ENCODE measurements at regions not wholly inside any gene's neighbourhood (a gene's known extent, or its start where the extent isn't known, plus 50 kb on each side); places are given as distances from the start of the nearest gene placed in this dataset.
A peak's percentile ranks its signal among the peaks of the same experiment; 100 is the strongest.

GRCh38 chr3:55337641-55338180 lies 149.4 kb downstream of the WNT5A start:
- Mint-ChIP-seq H3K4me1 (ENCODE audit: low read depth) (no peaks in the 10 kb centered on the region), H3K9me3 (no peaks in the 10 kb centered on the region), H3K4me3 (no peak overlapping the region), H3K27ac (no peak overlapping the region), H3K36me3 (ENCODE audit: low read depth) (no peaks in the 10 kb centered on the region), H3K27me3 (ENCODE audit: low read depth) (peaks cover 4% of the 10 kb centered on the region)
- intact Hi-C loops (cut with micrococcal nuclease) = no loop called here
- DNase-seq = no peak
- CTCF ChIA-PET = interaction anchor here (0.6 kb wide), 1 partner anchor 565 kb away, joined by 3 read pairs; no protein-coding TSS in a partner anchor

DNA sequence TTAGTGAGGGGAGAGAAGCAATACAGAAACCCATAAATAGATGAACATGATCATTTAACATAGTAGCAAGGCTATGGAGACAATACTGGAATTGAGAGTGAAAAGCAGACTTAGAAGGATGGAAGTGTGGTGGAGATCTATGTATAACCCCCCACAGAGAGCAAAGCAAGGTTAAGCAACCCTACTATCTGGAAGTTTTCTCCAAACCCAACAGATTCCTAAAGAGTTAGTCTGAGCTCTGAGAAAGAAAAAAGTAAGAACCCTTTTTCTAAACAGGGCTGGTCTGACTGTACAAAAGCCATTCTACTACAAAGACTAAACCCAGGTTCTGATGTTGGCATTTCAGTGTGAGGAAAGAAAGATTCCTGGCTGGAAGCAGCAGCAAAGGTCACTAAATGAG lies 153.2 kb downstream of the WNT5A start:
- intact Hi-C loops (cut with micrococcal nuclease) = no loop called here
- peaks cover 3% of the 10 kb centered on the region for H3K9me3 Mint-ChIP-seq
- CTCF ChIA-PET = no interaction called here
- no peak for DNase-seq
- no peaks in the 10 kb centered on the region for H3K4me1 Mint-ChIP-seq (ENCODE audit: low read depth)
- no peak overlapping the region for H3K4me3 Mint-ChIP-seq
- H3K27ac Mint-ChIP-seq = no peak overlapping the region
- H3K36me3 Mint-ChIP-seq (ENCODE audit: low read depth) = no peaks in the 10 kb centered on the region
- peaks cover 4% of the 10 kb centered on the region for H3K27me3 Mint-ChIP-seq (ENCODE audit: low read depth)

DNA sequence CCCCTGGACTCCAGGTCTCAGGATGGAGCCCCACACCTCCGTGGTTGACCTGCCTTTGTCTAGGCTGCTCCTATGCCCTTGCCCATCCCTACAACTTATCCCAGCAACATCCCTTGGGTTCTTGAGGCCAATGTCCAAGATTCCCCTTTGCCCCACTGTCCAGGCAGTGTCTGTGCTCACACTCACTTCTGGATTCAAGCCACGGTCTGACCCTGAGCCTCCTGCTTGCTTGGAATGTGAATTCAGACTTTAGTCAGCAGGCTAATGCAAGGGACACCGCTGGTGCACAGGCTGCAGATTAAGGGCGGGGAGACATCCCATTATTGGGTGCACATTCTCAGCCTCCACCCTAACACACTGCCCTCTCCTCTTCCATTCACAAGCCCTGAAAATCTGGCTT lies 154.1 kb downstream of the WNT5A start:
- Mint-ChIP-seq H3K36me3 (ENCODE audit: low read depth) (no peaks in the 10 kb centered on the region), H3K4me3 (no peak overlapping the region), H3K27me3 (ENCODE audit: low read depth) (peaks cover 4% of the 10 kb centered on the region), H3K4me1 (ENCODE audit: low read depth) (no peaks in the 10 kb centered on the region), H3K9me3 (peaks cover 3% of the 10 kb centered on the region), H3K27ac (no peak overlapping the region)
- CTCF ChIA-PET = no interaction called here
- DNase-seq = no peak
- intact Hi-C loops (cut with micrococcal nuclease) = no loop called here

DNA sequence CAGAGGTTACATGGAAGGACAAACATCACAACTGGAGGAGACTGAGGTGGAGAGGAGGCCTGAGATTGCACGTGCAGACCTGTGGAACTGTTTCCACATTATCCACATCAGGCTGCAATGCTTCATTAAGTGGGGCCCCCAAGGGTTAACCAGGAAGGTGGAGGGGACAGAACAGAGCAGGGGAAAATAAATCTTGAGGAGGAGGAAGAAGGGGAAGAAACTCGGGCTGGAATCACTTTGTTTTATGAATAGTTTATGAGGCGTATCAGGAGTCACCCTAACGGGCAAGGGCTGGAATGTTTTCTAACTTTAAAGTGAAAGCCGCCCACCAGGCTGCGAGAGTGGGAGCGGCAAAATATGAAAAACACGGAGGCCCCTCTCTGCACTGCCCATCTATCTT lies 154.9 kb downstream of the WNT5A start:
- no peaks in the 10 kb centered on the region for H3K36me3 Mint-ChIP-seq (ENCODE audit: low read depth)
- no peaks in the 10 kb centered on the region for H3K4me1 Mint-ChIP-seq (ENCODE audit: low read depth)
- no peak overlapping the region for H3K4me3 Mint-ChIP-seq
- CTCF ChIA-PET = no interaction called here
- H3K9me3 Mint-ChIP-seq = peaks cover 3% of the 10 kb centered on the region
- no peak for DNase-seq
- H3K27me3 Mint-ChIP-seq (ENCODE audit: low read depth) = peaks cover 4% of the 10 kb centered on the region
- intact Hi-C loops (cut with micrococcal nuclease) = no loop called here
- no peak overlapping the region for H3K27ac Mint-ChIP-seq

GRCh38 chr3:55331524-55331923 lies 155.6 kb downstream of the WNT5A start:
- H3K36me3 Mint-ChIP-seq (ENCODE audit: low read depth) = no peaks in the 10 kb centered on the region
- intact Hi-C loops (cut with micrococcal nuclease) = no loop called here
- peaks cover 4% of the 10 kb centered on the region for H3K27me3 Mint-ChIP-seq (ENCODE audit: low read depth)

DNA sequence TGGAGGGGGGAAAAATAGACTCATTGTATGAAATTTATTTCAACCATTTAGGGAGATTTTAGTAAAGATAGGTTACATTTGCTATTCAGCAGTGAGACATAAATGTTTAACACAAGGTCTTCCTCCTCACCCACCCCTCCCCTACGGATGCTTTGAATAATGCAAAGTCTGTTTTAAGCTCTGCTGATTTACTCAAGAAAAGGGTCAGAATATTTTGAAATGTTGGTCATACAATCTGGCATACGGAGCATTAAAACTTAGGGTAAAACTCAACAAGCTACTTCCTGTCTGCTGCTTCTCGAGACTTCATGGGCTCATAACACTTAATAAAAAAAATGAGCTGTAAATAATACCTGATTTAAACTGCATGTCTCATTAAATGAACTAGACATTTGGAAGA lies 156.3 kb downstream of the WNT5A start:
- CTCF ChIA-PET = no interaction called here

More at GRCh38 chr3:55331524-55331923, 155.6 kb downstream of the WNT5A start:
- no peak for DNase-seq
- no peaks in the 10 kb centered on the region for H3K4me1 Mint-ChIP-seq (ENCODE audit: low read depth)
- CTCF ChIA-PET = no interaction called here
- no peak overlapping the region for H3K4me3 Mint-ChIP-seq
- H3K27ac Mint-ChIP-seq = no peak overlapping the region
- peaks cover 3% of the 10 kb centered on the region for H3K9me3 Mint-ChIP-seq

DNA sequence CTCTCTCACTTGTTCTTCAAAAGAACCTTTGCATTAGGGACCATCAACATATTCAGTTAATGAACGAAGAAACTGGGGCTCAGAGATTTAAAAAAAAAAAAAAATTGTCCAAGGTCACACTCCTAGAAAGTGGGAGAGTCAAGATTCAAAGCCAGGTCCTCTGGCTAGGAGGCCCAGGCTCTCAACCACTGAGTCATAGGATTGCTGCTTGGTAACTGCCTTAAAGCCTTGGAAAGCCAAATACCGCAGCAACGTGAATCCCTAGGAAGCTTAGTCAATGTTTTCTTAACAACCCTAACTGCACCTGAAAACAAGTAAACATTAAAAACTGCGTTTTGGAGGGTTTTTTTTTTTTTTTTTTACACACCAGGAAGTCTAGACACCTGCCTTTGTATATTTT lies 156.8 kb downstream of the WNT5A start:
- Mint-ChIP-seq H3K27me3 (ENCODE audit: low read depth) (peaks cover 4% of the 10 kb centered on the region), H3K4me1 (ENCODE audit: low read depth) (no peaks in the 10 kb centered on the region), H3K27ac (no peak overlapping the region), H3K36me3 (ENCODE audit: low read depth) (no peaks in the 10 kb centered on the region), H3K9me3 (peaks cover 3% of the 10 kb centered on the region), H3K4me3 (no peak overlapping the region)
- CTCF ChIA-PET = no interaction called here
- intact Hi-C loops (cut with micrococcal nuclease) = no loop called here
- no peak for DNase-seq

More for the DNA sequence above, 156.3 kb downstream of the WNT5A start:
- H3K4me1 Mint-ChIP-seq (ENCODE audit: low read depth) = no peaks in the 10 kb centered on the region
- peaks cover 4% of the 10 kb centered on the region for H3K27me3 Mint-ChIP-seq (ENCODE audit: low read depth)
- H3K9me3 Mint-ChIP-seq = peaks cover 3% of the 10 kb centered on the region
- no peaks in the 10 kb centered on the region for H3K36me3 Mint-ChIP-seq (ENCODE audit: low read depth)
- intact Hi-C loops (cut with micrococcal nuclease) = no loop called here
- DNase-seq = no peak
- H3K27ac Mint-ChIP-seq = no peak overlapping the region
- no peak overlapping the region for H3K4me3 Mint-ChIP-seq

DNA sequence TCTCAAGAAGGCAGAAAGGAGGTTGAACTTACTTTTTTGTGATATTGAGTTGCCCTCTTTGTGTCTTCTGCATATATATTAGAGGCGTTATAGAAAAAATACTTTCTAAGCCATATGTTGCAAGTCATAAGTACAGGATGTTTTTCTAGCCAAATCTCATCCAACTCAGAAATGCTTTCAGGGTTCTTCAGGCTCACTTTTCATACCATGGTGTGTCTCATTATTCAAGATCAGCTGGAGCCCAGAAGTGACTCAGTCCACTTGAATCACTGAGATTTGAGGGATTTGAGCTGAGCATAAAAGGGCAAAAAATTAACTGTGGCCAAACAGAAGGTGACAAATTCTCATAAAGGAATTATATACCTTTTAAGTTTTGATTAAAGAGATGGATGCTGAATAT lies 157.3 kb downstream of the WNT5A start:
- Mint-ChIP-seq H3K36me3 (ENCODE audit: low read depth) (no peaks in the 10 kb centered on the region), H3K27me3 (ENCODE audit: low read depth) (peaks cover 4% of the 10 kb centered on the region), H3K4me3 (no peak overlapping the region), H3K4me1 (ENCODE audit: low read depth) (no peaks in the 10 kb centered on the region), H3K9me3 (peaks cover 3% of the 10 kb centered on the region), H3K27ac (peak overlapping the region; percentile 47)
- CTCF ChIA-PET = no interaction called here
- DNase-seq = no peak
- intact Hi-C loops (cut with micrococcal nuclease) = no loop called here

- H3K36me3 Mint-ChIP-seq (ENCODE audit: low read depth) = no peaks in the 10 kb centered on the region
- H3K27me3 Mint-ChIP-seq (ENCODE audit: low read depth) = no peaks in the 10 kb centered on the region
Measured at GRCh38 chr3:55327131-55327920, 159.8 kb downstream of the WNT5A start.

DNA sequence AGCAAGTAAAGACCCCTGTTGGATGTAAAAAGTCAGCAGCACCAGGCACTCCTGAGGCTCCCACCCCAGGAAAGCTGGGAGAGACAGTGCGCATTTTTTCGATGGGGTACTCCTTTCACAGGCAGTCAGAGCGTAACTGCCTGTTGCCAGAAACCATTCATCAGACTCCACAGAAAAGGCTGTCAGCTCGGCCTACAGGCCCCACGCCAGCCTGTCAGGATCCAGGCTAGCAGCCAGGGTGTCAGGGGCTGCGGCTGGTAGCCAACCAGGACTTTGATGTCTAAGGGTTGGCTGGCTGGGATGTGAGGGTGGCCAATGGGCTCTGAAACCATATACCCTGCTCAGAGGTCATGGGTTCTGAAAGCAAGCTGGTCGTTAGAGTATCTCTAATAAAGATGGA lies 164.5 kb downstream of the WNT5A start:
- CTCF ChIA-PET = no interaction called here
- no peak overlapping the region for H3K4me3 Mint-ChIP-seq
- no peak for DNase-seq
- H3K27ac Mint-ChIP-seq = no peak overlapping the region
- no peaks in the 10 kb centered on the region for H3K27me3 Mint-ChIP-seq (ENCODE audit: low read depth)
- H3K9me3 Mint-ChIP-seq = peaks cover 2% of the 10 kb centered on the region
- H3K36me3 Mint-ChIP-seq (ENCODE audit: low read depth) = no peaks in the 10 kb centered on the region
- intact Hi-C loops (cut with micrococcal nuclease) = no loop called here
- no peaks in the 10 kb centered on the region for H3K4me1 Mint-ChIP-seq (ENCODE audit: low read depth)

More at GRCh38 chr3:55327131-55327920, 159.8 kb downstream of the WNT5A start:
- no peak for DNase-seq
- Mint-ChIP-seq H3K9me3 (peaks cover 3% of the 10 kb centered on the region), H3K4me1 (ENCODE audit: low read depth) (no peaks in the 10 kb centered on the region), H3K27ac (no peak overlapping the region), H3K4me3 (no peak overlapping the region)
- CTCF ChIA-PET = no interaction called here
- intact Hi-C loops (cut with micrococcal nuclease) = no loop called here

DNA sequence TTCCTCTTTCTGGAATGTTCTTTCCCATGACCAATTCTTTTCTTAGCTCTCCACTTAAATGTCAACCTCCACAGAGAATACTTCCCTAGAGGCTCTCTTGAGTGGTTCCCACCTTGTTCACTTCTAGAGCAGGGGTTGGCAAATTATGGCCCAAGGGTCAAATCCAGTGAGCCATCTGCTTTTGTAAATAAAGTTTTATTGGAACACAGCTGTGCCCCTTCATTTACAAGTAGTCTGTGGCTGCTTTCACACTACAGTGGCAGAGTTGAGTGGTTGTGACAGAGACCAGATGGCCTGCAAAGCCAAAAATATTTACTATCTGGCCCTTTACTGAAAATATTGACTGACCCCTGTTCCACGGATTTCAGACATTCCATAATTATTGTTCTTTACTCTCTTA lies 166.2 kb downstream of the WNT5A start:
- Mint-ChIP-seq H3K27ac (no peak overlapping the region), H3K27me3 (ENCODE audit: low read depth) (no peaks in the 10 kb centered on the region)

GRCh38 chr3:55315396-55315795 lies 171.7 kb downstream of the WNT5A start:
- no peak overlapping the region for H3K27ac Mint-ChIP-seq
- no peaks in the 10 kb centered on the region for H3K9me3 Mint-ChIP-seq
- no peak overlapping the region for H3K4me3 Mint-ChIP-seq
- no peaks in the 10 kb centered on the region for H3K27me3 Mint-ChIP-seq (ENCODE audit: low read depth)
- no peaks in the 10 kb centered on the region for H3K36me3 Mint-ChIP-seq (ENCODE audit: low read depth)
- CTCF ChIA-PET = no interaction called here
- DNase-seq = no peak
- intact Hi-C loops (cut with micrococcal nuclease) = no loop called here
- no peaks in the 10 kb centered on the region for H3K4me1 Mint-ChIP-seq (ENCODE audit: low read depth)

More for the DNA sequence above, 166.2 kb downstream of the WNT5A start:
- H3K4me3 Mint-ChIP-seq = no peak overlapping the region
- CTCF ChIA-PET = no interaction called here
- H3K9me3 Mint-ChIP-seq = peaks cover 2% of the 10 kb centered on the region
- DNase-seq = no peak
- H3K36me3 Mint-ChIP-seq (ENCODE audit: low read depth) = no peaks in the 10 kb centered on the region
- intact Hi-C loops (cut with micrococcal nuclease) = no loop called here
- no peaks in the 10 kb centered on the region for H3K4me1 Mint-ChIP-seq (ENCODE audit: low read depth)

- DNase-seq = no peak
- CTCF ChIA-PET = no interaction called here
- H3K4me3 Mint-ChIP-seq = no peak overlapping the region
- H3K9me3 Mint-ChIP-seq = peaks cover 2% of the 10 kb centered on the region
- H3K27ac Mint-ChIP-seq = no peak overlapping the region
- no peaks in the 10 kb centered on the region for H3K36me3 Mint-ChIP-seq (ENCODE audit: low read depth)
- H3K27me3 Mint-ChIP-seq (ENCODE audit: low read depth) = no peaks in the 10 kb centered on the region
- no peaks in the 10 kb centered on the region for H3K4me1 Mint-ChIP-seq (ENCODE audit: low read depth)
- intact Hi-C loops (cut with micrococcal nuclease) = no loop called here
Measured at GRCh38 chr3:55313666-55314065, 173.4 kb downstream of the WNT5A start.

Data from activated naive CD4-positive, alpha-beta T cell treated with anti-CD3 and anti-CD28 coated beads for 36 hours (primary cell).